Loucy (cell line): ENCODE measurements at regions not wholly inside any gene's neighbourhood (a gene's known extent, or its start where the extent isn't known, plus 50 kb on each side); places are given as distances from the start of the nearest gene placed in this dataset.

Source experiments
- CTCF ChIP-seq: fragments of 200-600 bp; sonication (generic); conservative IDR thresholded peaks from 2 replicates; pipeline ENCODE4 v1.5.1; 2014; ENCODE audit warnings: mild to moderate bottlenecking, antibody characterized with exemption, low read length
- EZH2phosphoT487 ChIP-seq: fragments of 200-600 bp; IDR thresholded peaks from 2 replicates; pipeline ENCODE4 v1.6.1; 2018; ENCODE audit warnings: antibody characterized with exemption, mild to moderate bottlenecking, moderate library complexity, borderline replicate concordance

DNA sequence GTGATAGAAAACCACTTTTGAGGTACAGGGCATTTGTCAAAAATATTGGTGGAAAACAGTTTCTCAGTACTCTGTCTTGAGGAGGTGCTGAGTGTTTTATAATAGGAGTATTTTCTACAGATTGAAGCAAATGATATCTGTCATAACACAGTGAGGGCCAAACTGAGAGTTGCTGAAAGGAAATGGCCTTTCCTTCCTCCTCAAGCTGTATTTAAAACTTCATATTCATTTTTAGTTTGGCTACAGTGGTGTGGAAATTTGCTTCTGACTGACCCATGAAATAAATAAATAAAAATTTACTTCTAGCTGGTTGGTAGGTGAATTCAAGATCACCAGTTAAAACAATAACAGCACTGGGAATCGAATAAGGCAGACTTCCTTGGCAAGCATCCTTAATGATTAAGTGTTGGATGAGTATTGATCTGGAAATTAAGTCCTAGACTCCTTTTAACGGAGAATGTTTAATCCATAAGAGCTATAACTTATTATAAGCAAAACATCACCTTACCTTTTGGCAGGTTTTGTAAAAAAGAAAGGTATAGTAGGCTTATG, 828.6 kb upstream of the CITED2 start:
- TF ChIP-seq CTCF (no peak), EZH2phosphoT487 (no peak)
